SU-DHL-6 (cell line): ENCODE measurements at regions not wholly inside any gene's neighbourhood (a gene's known extent, or its start where the extent isn't known, plus 50 kb on each side); places are given as distances from the start of the nearest gene placed in this dataset.

Source experiments
- H2AFZ ChIP-seq: fragments of 200-600 bp; sonication (generic); 2 replicates; pipeline ENCODE4 v1.6.1; 2014; ENCODE audit warnings: low read depth, mild to moderate bottlenecking, moderate library complexity, mixed read lengths, antibody characterized with exemption, low read length; ENCODE audit not compliant: severe bottlenecking
- H3F3A ChIP-seq: fragments of 200-600 bp; shearing (Covaris generic); 2 replicates; pipeline ENCODE4 v1.6.0; 2016; ENCODE audit warnings: antibody characterized with exemption, mild to moderate bottlenecking; ENCODE audit not compliant: insufficient read depth
- H3K27ac ChIP-seq: fragments of 200-600 bp; sonication (generic); 2 replicates; pipeline ENCODE4 v1.5.1; 2016; ENCODE audit warnings: low read depth, mild to moderate bottlenecking, low read length, moderate library complexity, mixed read lengths
- H3K27me3 ChIP-seq: fragments of 200-600 bp; sonication (generic), shearing (Covaris generic); 2 replicates; pipeline ENCODE4 v1.6.0; 2014; ENCODE audit warnings: mild to moderate bottlenecking, low read length
- H3K36me3 ChIP-seq: fragments of 200-600 bp; sonication (generic); 2 replicates; pipeline ENCODE4 v1.6.1; 2014; ENCODE audit warnings: mild to moderate bottlenecking, low read length, mixed read lengths
- H3K4me2 ChIP-seq: fragments of 300-600, 200-600 bp; shearing (Covaris generic), sonication (generic); 2 replicates; pipeline ENCODE4 v1.6.0; 2014; ENCODE audit warnings: low read length, low read depth, mild to moderate bottlenecking; ENCODE audit not compliant: poor library complexity, severe bottlenecking
- H3K4me3 ChIP-seq: fragments of 200-600 bp; sonication (generic); 2 replicates; pipeline ENCODE4 v1.5.1; 2014; ENCODE audit warnings: antibody characterized with exemption, low read length, mild to moderate bottlenecking, mixed read lengths; ENCODE audit not compliant: insufficient read depth, poor library complexity, severe bottlenecking
- H3K79me2 ChIP-seq: fragments of 200-600 bp; sonication (generic); 2 replicates; pipeline ENCODE4 v1.6.1; 2014; ENCODE audit warnings: mild to moderate bottlenecking, low read length, moderate library complexity; ENCODE audit not compliant: insufficient read depth
- H3K9ac ChIP-seq: fragments of 200-600 bp; sonication (generic); 2 replicates; pipeline ENCODE4 v1.7.0; 2014; ENCODE audit warnings: mild to moderate bottlenecking, low read length
- H3K9me2 ChIP-seq: fragments of 200-600 bp; sonication (generic); replicated peaks from 2 replicates; pipeline ENCODE4 v1.6.1; 2014; ENCODE audit warnings: low read length; ENCODE audit not compliant: insufficient read depth
- H3K9me3 ChIP-seq: fragments of 200-600 bp; sonication (generic); 2 replicates; pipeline ENCODE4 v1.6.1; 2014; ENCODE audit warnings: low read length, mixed read lengths; ENCODE audit not compliant: insufficient read depth
- H4K20me1 ChIP-seq: fragments of 200-600 bp; sonication (generic); 2 replicates; pipeline ENCODE4 v1.6.1; 2014; ENCODE audit warnings: low read depth, mild to moderate bottlenecking, antibody characterized with exemption, low read length, moderate library complexity, mixed read lengths
- EZH2phosphoT487 ChIP-seq: fragments of 200-600 bp; sonication (generic), shearing (Covaris generic); conservative IDR thresholded peaks from 2 replicates; pipeline ENCODE4 v1.6.1; 2018; ENCODE audit warnings: mild to moderate bottlenecking, antibody characterized with exemption, low read length, moderate library complexity, mixed read lengths
- TF ChIP-seq, protein P1 (sequence below): fragments of 200-600 bp; sonication (generic); IDR thresholded peaks from one replicate; pipeline ENCODE4 v1.5.1; 2017; ENCODE audit warnings: antibody characterized with exemption, mild to moderate bottlenecking, low read length, moderate library complexity; ENCODE audit not compliant: insufficient read depth, poor library complexity, severe bottlenecking

GRCh38 chr6:90432041-90432775 lies 135.6 kb upstream of the BACH2 start:
- Histone ChIP-seq H3K27me3 (no peaks in the 10 kb centered on the region), H3K4me3 (no peak overlapping the region), H3K36me3 (no peaks in the 10 kb centered on the region), H4K20me1 (no peaks in the 10 kb centered on the region), H3K9me2 (no peaks in the 10 kb centered on the region), H3K79me2 (no peaks in the 10 kb centered on the region), H3F3A (no peaks in the 10 kb centered on the region), H3K9ac (no peak overlapping the region), H3K4me2 (no peak overlapping the region), H3K27ac (no peak overlapping the region), H3K9me3 (peaks cover 26% of the 10 kb centered on the region; the same call in 1 of the 2 replicates), H2AFZ (no peak overlapping the region)
- TF ChIP-seq, protein P1, sequence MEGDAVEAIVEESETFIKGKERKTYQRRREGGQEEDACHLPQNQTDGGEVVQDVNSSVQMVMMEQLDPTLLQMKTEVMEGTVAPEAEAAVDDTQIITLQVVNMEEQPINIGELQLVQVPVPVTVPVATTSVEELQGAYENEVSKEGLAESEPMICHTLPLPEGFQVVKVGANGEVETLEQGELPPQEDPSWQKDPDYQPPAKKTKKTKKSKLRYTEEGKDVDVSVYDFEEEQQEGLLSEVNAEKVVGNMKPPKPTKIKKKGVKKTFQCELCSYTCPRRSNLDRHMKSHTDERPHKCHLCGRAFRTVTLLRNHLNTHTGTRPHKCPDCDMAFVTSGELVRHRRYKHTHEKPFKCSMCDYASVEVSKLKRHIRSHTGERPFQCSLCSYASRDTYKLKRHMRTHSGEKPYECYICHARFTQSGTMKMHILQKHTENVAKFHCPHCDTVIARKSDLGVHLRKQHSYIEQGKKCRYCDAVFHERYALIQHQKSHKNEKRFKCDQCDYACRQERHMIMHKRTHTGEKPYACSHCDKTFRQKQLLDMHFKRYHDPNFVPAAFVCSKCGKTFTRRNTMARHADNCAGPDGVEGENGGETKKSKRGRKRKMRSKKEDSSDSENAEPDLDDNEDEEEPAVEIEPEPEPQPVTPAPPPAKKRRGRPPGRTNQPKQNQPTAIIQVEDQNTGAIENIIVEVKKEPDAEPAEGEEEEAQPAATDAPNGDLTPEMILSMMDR: no peak
- no peak for TF ChIP-seq EZH2phosphoT487

GRCh38 chr6:90431576-90431975 lies 134.9 kb upstream of the BACH2 start:
- Histone ChIP-seq H3K9me3 (peaks cover 26% of the 10 kb centered on the region; the same call in 1 of the 2 replicates), H2AFZ (no peak overlapping the region), H3K27ac (no peak overlapping the region), H3K79me2 (no peaks in the 10 kb centered on the region), H4K20me1 (no peaks in the 10 kb centered on the region), H3F3A (no peaks in the 10 kb centered on the region), H3K27me3 (no peaks in the 10 kb centered on the region), H3K9me2 (no peaks in the 10 kb centered on the region), H3K4me3 (no peak overlapping the region), H3K36me3 (no peaks in the 10 kb centered on the region), H3K4me2 (no peak overlapping the region), H3K9ac (no peak overlapping the region)
- TF ChIP-seq EZH2phosphoT487: no peak
- TF ChIP-seq, protein P1: no peak

DNA sequence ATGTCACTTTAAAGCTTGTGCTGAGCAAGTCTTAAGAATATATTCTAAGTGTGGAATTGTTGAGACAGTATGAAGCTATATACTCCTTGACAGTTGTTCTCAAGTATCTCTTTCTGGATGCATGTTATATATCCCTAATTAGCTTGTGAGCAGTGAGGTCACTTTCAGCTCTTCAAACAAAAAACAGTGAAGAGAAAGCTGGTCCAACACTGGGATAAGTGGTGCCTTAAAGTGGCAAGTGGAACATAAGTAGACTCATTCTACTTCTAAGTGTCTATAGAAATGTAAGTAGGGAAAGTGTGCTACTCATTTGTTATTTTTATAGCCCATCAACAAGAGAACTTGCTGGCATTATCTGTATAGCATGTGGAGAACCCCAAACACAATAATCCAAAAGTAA lies 133.1 kb upstream of the BACH2 start:
- TF ChIP-seq EZH2phosphoT487: no peak
- TF ChIP-seq, protein P1: no peak
- no peaks in the 10 kb centered on the region for H3K27me3 ChIP-seq
- no peak overlapping the region for H3K9ac ChIP-seq
- H3K27ac ChIP-seq: no peak overlapping the region
- H3F3A ChIP-seq: no peaks in the 10 kb centered on the region
- no peak overlapping the region for H3K4me3 ChIP-seq
- no peaks in the 10 kb centered on the region for H3K79me2 ChIP-seq
- H3K9me3 ChIP-seq: peaks cover 24% of the 10 kb centered on the region; the same call in 1 of the 2 replicates
- H2AFZ ChIP-seq: no peak overlapping the region
- H3K36me3 ChIP-seq: no peaks in the 10 kb centered on the region
- no peaks in the 10 kb centered on the region for H3K9me2 ChIP-seq
- no peaks in the 10 kb centered on the region for H4K20me1 ChIP-seq
- no peak overlapping the region for H3K4me2 ChIP-seq
